ENCODE measurements at regions not wholly inside any gene's neighbourhood (a gene's known extent, or its start where the extent isn't known, plus 50 kb on each side); places are given as distances from the start of the nearest gene placed in this dataset.
"Not testable (repeated sequence)": the region's sequence is repeated elsewhere in the genome, so short reads cannot be mapped to it uniquely, and the experiment has no call there.

DNA sequence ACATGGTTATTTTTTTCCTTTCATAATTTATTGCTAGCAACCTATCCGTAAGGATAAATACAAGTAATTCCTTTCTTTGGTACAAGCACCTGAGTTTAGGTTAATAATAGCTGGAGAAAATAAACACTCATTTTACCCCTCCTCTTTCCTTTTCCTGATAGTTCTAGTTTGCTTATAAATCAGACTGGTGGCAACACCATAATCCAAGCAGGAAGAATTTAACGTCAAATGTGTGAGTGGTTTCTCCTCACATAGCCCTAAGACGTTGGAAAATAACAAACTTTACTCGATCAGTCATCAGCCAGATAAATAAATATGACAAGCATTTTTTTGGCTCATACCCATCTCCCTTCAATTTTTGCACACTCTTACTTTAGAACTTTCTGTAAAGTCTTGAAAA is 190.3 kb upstream of the FAM241A start:
- ATAC-seq (no peak), DNase-seq (ENCODE audit: missing footprints) (no peak)
- intact Hi-C loops (cut with DNase I), result no loop called here

DNA sequence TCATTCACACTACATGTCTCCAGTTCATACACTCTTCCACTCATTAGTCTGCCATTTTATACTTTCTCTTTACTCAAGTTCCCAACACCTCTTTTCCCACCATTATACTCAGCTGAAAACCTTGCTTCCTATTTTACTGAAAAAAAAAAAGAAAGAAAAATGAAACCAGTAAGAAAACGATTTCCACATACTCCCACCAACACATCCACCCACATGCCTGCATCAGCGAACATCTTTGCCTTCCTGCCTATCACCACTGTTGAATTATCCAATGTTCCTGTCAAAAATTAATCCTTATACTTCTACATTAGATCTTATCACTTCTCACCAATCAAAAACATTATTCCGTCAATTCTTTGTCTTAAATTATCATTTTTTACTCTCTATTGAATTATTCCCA is 188.1 kb upstream of the FAM241A start:
- ATAC-seq (no peak), DNase-seq (ENCODE audit: missing footprints) (no peak)
- intact Hi-C loops (cut with DNase I), result no loop called here

DNA sequence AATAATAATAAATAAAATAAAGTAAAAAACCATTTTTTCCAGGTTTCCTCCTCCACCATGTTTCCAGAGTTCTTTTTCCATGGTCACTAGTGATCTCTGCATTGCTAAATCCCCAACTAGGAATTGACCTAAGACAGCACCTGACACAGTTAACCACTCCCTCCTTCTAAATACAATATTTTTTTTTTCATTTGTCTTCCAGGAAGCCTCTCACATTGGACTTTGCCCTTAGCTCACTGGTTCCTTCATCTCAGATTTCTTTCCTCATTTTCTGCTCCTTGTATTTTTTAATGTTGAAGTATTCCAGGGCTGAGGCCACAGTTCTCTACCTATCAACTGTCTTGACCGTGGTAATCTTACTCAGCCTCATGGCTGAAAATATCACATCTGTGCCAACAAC is 187.3 kb upstream of the FAM241A start:
- intact Hi-C loops (cut with DNase I), result no loop called here
- ATAC-seq (no peak), DNase-seq (ENCODE audit: missing footprints) (no peak)

DNA sequence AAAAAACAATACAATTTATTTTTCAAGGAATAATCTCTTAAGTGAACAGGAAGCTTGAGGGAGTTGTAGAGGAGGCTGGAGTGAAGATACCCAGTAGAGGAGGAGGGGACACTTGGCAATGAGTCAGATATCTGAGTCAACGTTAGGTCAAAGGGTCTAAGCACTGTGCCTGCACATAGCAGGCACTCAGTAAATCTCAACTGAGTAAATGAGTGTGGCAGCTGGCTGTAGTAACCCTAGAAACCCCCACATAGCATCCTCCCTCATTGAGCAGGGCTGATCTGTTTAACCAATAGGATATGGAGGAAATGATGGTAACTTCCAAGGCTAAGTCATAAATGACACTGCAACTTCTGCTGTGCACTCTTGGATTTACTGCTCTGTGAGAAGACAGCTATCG is 186.0 kb upstream of the FAM241A start:
- ATAC-seq (no peak), DNase-seq (ENCODE audit: missing footprints) (no peak)
- intact Hi-C loops (cut with DNase I), result no loop called here

DNA sequence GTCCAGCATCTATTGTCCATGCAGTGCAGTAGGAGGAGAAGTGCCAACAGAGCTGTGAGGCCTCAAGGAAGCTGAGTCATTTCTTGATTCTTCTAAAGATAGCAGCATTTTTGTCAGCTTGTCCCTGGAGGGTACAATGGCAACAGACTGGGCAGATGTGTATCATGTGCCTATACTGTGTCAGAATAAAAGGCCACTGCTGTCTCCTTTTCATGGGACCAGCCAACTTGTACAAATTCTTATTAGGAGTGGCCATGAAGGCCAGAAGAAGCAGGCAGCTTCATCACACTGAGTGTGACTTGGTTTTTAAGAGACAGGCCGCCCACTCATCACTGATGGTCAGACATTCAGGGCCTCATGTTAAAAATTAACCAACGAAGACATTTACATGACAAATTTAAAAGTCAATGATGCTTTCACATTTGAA is 185.0 kb upstream of the FAM241A start:
- intact Hi-C loops (cut with DNase I), result no loop called here
- no peak for ATAC-seq
- DNase-seq (ENCODE audit: missing footprints), result no peak

DNA sequence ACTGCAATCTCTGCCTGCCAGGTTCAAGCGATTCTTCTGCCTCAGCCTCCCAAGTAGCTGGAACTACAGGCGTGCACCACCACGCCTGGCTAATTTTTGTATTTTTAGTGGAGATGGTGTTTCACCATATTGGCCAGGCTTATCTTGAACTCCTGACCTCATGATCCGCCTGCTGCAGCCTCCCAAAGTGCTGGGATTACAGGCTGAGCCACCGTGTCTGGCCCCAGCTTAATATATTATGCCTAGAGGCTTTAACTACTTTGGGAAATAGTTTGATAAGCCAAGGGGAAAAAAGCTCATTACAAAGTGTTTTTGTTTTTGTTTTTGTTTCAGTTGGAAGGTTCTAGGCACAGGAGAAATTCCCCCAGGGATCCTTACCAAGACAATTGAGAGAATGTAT is 184.2 kb upstream of the FAM241A start:
- intact Hi-C loops (cut with DNase I); ATAC-seq: not testable (repeated sequence)

DNA sequence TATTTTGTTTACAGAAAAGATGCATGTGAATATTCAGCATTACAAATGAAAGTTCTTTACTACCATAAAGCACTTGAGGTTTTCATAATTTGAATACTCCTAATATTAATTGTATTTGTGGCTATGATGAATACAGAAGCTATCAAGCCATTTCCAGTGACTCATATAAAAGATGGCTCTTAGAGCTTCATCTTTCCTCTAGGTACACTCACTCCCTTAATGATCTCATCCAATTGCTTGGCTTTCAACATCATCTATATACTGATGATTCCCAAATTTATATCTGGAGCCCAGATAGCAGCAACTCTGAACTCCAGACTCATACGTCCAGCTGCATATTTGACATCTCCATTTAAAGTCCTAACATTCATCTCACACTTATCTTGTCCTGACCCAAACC is 183.4 kb upstream of the FAM241A start:
- intact Hi-C loops (cut with DNase I), result no loop called here
- ATAC-seq, result no peak
- no peak for DNase-seq (ENCODE audit: missing footprints)

More for the DNA sequence above, 184.2 kb upstream of the FAM241A start:
- not testable (repeated sequence) for DNase-seq (ENCODE audit: missing footprints)

DNA sequence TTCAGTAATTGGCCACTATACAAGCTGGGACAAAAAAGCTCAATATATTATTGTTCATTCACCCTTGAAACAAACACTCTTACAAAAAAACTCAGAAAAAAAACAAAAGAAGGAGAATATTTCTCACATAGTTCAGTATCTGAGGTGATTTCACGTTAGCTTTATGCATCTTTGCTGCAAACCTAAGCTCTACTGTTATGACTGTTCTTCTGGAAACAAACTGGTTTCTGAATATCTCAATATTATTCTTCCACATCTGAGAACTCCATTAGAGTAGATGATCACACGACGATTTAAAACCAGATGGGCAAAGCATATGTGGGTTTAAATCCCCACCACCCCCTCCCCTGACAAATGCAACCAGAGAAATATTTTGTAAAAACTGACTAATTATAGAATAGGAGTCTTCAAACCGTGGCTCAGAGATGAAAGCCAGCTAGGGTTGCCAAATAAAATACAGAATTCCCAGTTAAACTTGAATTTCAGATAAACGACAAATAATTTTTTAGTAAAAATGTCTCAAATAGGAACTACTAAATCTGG is 182.0 kb upstream of the FAM241A start:
- no peak for DNase-seq (ENCODE audit: missing footprints)
- intact Hi-C loops (cut with DNase I), result no loop called here
- ATAC-seq, result no peak

DNA sequence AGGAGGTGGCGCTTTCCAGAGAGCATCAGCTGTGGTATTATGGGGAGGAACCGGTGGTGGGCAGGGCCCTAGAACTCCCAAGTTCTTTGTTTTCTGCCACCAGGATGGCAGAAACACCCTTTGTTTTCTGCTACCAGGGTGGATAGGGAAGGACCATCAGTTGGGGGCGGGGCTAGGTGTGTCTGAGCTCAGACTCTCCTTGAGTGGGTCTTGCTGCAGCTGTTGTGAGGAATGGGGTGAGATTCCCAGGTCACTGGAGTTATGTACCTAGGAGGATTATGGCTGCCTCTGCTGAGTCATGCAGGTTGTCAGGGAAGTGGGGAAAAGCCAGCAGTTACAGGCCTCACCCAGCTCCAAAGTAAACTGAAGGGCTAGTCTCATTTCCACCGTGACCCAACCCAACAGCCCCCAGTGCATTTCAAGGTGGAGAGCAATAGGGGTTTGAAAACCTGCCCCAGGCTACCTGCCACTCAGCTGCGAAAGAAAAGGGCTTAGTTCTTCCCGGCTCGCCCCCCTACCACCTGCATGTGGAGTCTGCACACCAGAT is 167.8 kb upstream of the FAM241A start:
- intact Hi-C loops (cut with DNase I), result no loop called here
- no peak for ATAC-seq

DNA sequence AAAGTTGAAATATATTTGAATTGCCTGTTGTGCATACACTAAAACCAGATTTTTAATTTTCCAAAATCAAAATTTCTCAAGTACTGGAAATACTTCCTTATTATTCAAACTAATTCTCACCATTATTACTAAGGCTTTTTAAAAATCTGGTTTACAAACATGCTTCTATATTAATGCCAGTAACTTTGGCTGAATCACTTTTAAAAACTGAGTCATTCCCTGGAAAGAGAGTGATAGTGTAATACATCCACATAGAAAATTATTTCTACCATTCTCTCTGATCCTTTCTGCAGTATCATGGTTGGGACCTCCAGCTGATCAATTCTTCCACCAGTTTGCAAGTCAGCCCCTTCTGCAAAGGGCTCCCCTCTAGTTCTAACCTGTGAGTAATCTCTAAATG is 165.3 kb upstream of the FAM241A start:
- DNase-seq (ENCODE audit: missing footprints) (no peak), ATAC-seq (no peak)
- intact Hi-C loops (cut with DNase I), result no loop called here

More for the DNA sequence above, 167.8 kb upstream of the FAM241A start:
- DNase-seq (ENCODE audit: missing footprints), result no peak

DNA sequence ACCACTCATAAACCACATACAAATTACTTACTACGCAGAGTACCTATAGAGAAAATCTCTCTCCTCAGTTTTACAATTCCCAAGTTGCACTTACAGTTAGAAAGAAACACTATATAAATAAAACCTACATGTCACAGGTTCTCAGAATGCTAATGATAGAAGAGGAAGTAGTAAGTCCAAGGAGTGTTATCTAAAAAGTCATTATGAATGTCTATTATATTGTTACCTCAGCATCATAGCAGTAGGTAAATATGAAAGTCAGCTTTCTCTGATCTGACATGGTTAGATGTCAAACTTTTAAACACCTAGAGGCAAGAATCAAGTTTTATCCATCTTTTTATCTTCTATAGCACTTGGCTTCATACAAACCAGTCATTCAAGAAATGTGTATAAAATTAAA is 163.2 kb upstream of the FAM241A start:
- intact Hi-C loops (cut with DNase I), result no loop called here
- ATAC-seq (no peak), DNase-seq (ENCODE audit: missing footprints) (no peak)

DNA sequence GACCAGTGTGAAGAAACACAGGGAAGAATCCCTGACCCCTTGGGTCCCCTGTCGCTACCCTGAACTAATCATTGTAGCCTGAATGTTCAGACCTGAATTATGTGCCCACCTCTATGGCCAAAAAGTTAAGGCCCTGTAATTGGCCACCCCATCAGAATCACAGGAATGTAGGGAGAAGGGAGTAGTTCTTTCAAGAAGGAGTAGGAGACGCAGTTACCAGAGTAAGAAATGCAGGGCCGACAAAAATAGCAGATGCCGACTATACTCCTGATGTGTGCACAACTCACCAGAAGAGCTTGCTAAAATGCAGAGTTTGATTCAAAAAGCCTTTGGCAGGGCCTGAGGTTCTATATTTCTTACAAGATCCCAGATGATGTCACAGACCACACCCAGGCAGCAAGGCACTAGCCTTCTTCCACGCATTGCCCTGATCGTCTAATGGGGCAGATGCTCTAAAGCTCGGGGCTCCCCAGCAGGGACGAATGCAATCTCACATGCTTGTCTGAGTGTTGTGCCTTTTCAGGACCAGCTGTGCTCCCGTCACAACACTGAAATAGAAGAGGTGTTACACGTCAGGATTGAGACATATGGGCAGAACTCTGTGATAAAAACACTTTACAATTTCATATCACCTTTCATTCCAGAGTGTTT is 161.0 kb upstream of the FAM241A start:
- no peak for ATAC-seq
- intact Hi-C loops (cut with DNase I), result no loop called here

DNA sequence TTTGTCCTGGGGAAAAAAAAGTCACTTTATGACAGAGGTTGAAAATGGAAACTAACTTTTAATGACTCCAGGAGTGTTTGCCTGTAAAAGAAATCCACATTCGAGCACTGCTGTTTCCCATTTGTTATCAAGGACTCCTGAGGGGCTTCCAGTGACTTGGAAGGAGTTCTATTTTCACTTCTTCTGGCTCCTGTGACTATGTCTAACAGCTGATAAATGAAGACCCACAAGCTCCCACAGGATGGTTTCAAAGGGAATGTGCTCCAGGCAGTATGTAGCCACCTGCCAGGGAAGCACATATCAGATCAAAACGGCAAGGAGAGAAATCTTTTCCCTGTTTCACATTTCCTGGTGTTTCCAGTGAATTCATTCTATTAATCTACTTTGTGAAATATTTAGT is 159.8 kb upstream of the FAM241A start:
- intact Hi-C loops (cut with DNase I), result no loop called here
- DNase-seq (ENCODE audit: missing footprints), result no peak
- ATAC-seq, result no peak

More for the DNA sequence above, 161.0 kb upstream of the FAM241A start:
- DNase-seq (ENCODE audit: missing footprints), result no peak

DNA sequence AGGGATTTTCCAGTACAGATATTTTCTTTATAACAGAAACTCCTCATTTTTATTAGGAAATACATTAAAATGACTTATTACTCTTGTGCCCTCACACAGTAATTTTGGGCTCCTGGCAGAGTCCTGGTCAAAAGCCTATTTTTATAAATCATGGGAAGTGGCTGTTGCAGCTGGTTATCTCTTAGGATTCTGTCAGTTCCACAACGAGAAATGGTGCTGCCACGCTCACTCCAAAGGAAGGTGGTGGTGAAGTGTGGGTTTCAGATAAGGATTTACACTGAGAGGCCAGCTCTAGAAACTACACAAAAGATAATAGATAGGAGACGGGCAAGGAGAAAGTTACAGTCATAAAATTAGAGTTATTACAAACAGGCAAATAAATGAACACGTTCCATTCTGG is 159.2 kb upstream of the FAM241A start:
- DNase-seq (ENCODE audit: missing footprints), result no peak
- no peak for ATAC-seq
- intact Hi-C loops (cut with DNase I), result no loop called here

DNA sequence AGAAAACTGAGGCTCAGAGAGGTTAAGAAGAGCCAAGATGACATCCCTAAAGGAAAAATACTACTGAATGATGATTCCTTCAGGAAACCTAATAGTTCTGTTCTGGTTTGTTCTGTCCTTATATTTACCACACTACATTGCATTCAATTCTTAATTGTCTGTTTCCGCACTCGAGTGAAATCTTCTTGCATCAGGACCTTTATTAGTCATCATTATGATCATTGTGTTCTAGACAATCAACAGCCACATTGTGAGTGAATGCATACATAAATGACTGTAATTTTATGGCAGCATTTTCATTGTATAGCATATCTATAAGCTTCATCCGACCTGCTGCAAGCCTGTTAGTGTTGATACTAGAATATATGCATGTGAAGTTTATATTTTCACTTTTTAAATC is 156.7 kb upstream of the FAM241A start:
- DNase-seq (ENCODE audit: missing footprints) (no peak), ATAC-seq (no peak)
- intact Hi-C loops (cut with DNase I), result no loop called here

DNA sequence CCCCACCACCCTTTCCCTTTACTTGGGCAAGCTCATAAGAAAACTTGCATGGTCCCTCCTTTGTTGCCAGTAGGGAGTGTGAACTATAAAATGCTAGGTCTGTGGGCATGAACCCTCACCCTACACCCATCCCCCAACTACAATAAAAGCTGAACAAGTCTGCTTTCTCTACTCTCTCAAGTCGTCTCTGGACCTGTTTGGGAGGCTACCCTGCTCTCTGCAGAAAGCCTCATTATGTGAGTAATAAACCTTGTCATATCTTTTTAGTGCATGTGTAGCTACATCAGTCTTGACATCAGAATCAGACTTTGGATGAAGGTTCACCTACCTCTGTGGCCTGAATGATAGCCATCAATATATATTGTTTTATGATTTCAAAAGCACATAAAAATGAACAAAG is 155.4 kb upstream of the FAM241A start:
- intact Hi-C loops (cut with DNase I), result no loop called here
- ATAC-seq (no peak), DNase-seq (ENCODE audit: missing footprints) (no peak)

DNA sequence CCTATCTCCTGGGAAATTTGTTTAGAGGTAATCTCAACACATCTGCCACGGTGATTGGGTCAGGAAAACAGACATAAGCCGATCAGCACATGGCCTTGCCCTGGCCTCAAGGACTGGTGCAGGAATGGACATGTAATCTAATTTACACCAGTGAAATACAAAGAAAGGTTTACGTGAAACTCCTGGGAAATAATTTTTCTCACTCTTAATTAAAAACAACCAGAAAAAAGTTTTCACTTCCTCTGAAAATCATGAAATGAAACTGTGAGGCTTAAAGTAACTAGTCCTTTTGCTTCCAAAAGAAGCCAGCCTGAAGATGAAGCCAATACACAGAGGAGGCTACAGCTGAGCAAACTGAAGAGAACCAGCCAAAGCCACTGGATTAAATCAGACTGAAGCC is 154.1 kb upstream of the FAM241A start:
- ATAC-seq (no peak), DNase-seq (ENCODE audit: missing footprints) (no peak)
- intact Hi-C loops (cut with DNase I), result no loop called here

DNA sequence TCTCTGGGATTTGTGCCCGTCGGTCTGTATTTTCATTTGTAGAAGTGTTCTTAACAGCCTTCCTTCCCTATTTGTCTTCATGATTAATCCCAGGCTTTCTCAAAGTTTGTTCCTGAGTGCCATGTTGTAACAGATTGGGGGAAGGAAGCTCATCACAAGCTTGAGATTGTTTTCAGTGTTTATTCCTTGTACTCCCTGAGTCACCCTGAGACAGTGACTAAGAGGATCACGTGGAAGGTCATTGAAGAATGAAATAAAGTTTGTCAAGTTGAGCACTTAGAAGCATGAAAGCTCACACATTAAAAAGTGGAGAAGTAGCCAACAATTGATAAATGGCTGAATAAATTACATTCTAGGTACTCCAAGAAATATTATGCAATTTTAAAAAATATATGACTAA is 153.5 kb upstream of the FAM241A start:
- no peak for DNase-seq (ENCODE audit: missing footprints)
- no peak for ATAC-seq
- intact Hi-C loops (cut with DNase I), result no loop called here

DNA sequence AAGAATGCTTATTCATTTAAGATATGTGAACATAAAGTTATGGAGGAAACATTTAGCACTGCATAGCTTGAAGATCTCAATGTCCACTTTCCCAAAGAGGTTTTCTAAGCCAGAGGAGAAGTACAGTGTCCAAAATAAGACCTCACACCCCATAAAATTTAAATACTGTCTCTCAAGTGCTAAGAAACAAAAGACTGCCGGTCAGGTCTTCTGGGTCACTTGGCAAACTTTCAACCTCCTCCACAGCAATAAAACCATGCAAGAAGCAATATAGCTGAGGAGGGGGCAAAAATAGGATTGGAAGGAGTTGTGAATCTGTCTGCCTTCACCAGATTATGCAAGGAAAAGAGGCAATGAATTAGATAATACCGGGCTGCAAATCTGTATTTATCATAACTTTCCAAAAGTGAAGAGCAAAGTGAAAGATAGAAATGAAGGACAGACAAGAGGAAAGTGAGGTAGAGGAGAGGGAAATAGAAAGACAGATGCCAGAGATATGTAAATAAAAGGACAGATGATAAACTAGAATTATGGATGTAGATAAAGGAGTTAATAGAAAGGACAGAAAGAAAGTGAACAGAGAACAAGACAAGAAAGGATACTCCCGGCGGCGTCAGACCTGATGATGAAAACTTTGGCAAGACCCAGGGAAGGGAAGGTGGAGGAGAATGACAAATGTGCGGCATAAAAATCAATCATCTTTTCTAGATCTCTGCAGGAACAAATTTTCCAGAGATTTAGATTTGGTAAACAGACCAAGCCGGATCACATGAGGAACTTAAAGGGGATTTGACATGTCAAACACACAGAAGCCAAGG is 152.7 kb upstream of the FAM241A start:
- intact Hi-C loops (cut with DNase I), result no loop called here
- DNase-seq (ENCODE audit: missing footprints) (no peak), ATAC-seq (no peak)

DNA sequence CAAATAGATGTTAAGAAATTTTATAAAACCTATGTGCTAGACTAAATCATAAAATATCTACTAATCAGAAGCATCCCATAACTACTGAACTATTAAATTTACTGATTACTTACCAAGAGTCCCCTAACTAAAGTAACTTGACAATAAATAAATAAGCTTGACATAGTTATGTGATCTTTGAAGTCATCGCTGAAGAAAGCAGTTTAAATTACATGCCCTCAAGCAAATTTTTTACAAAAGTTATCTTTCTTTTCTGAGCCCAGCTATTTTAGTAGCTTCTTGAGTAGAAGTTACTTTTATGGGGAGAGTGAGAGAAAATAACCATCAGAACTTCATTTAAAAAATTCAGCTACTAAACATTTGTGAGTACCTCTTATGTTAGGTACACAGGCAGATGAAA is 150.9 kb upstream of the FAM241A start:
- DNase-seq (ENCODE audit: missing footprints) (no peak), ATAC-seq (no peak)
- intact Hi-C loops (cut with DNase I), result no loop called here
